Stimulated activated naive B cell treated with anti-CD40 and anti-IgM and Interleukin-4, amounts not matched to agents 10 μg/mL and 1 μg/mL and 100 μg/mL, for 72 hours (primary cell): ENCODE measurements at regions not wholly inside any gene's neighbourhood (a gene's known extent, or its start where the extent isn't known, plus 50 kb on each side); places are given as distances from the start of the nearest gene placed in this dataset.
"Not testable (repeated sequence)": the region's sequence is repeated elsewhere in the genome, so short reads cannot be mapped to it uniquely, and the experiment has no call there.

Experiments
- ATAC-seq, 2 donors: fragments of 150-1000 bp; cut with Tn5 transposase; replicated peaks; 2 replicates each; pipeline ENCODE4 v1.10.0; 2021; ENCODE audit warnings: moderate library complexity in 1 of 2
- DNase-seq: peaks from one replicate; pipeline ENCODE4 v3.0.0; 2021
- H3K27ac Mint-ChIP-seq: one replicate; pipeline ENCODE4 v1.8.0; 2022; ENCODE audit warnings: mild to moderate bottlenecking, mixed read lengths
- H3K27me3 Mint-ChIP-seq, 2 donors: one replicate each; pipeline ENCODE4 v1.8.0; 2022; ENCODE audit warnings: mixed read lengths in 2 of 2
- H3K36me3 Mint-ChIP-seq, 2 donors: one replicate each; pipeline ENCODE4 v1.8.0; 2022; ENCODE audit warnings: mixed read lengths in 2 of 2, mild to moderate bottlenecking in 1 of 2
- H3K4me1 Mint-ChIP-seq, 2 donors: one replicate each; pipeline ENCODE4 v1.8.0; 2022; ENCODE audit warnings: mixed read lengths in 2 of 2, mild to moderate bottlenecking in 1 of 2
- H3K4me3 Mint-ChIP-seq, 2 donors: one replicate each; pipeline ENCODE4 v1.8.0; 2022; ENCODE audit warnings: mild to moderate bottlenecking in 2 of 2, mixed read lengths in 2 of 2, moderate library complexity in 1 of 2
- H3K9me3 Mint-ChIP-seq, 2 donors: one replicate each; pipeline ENCODE4 v1.8.0; 2022; ENCODE audit warnings: mixed read lengths in 2 of 2, mild to moderate bottlenecking in 1 of 2

- Mint-ChIP-seq H3K27me3 (peaks cover 18 to 25% of the 10 kb centered on the region in 2 donors), H3K27ac (no peak overlapping the region)
These were observed 639.8 kb downstream of the TMEM121 start for GRCh38 chr14:106166232-106166631.

GRCh38 chr14:106166650-106167204 lies 640.3 kb downstream of the TMEM121 start:
- no peak for DNase-seq
- no peak overlapping the region for H3K27ac Mint-ChIP-seq
- ATAC-seq: no peak
- H3K4me1 Mint-ChIP-seq: peaks cover 0 to 5% of the 10 kb centered on the region in 2 donors
- peaks cover 21 to 25% of the 10 kb centered on the region in 2 donors for H3K27me3 Mint-ChIP-seq
- H3K4me3 Mint-ChIP-seq: no peak overlapping the region
- H3K36me3 Mint-ChIP-seq: no peaks in the 10 kb centered on the region
- no peaks in the 10 kb centered on the region for H3K9me3 Mint-ChIP-seq

More at GRCh38 chr14:106166232-106166631, 639.8 kb downstream of the TMEM121 start:
- H3K9me3 Mint-ChIP-seq: no peaks in the 10 kb centered on the region
- no peaks in the 10 kb centered on the region for H3K36me3 Mint-ChIP-seq
- peaks cover 2 to 6% of the 10 kb centered on the region in 2 donors for H3K4me1 Mint-ChIP-seq
- DNase-seq: no peak
- ATAC-seq: no peak
- no peak overlapping the region for H3K4me3 Mint-ChIP-seq

- H3K9me3 Mint-ChIP-seq, H3K4me3 Mint-ChIP-seq, H3K4me1 Mint-ChIP-seq, ATAC-seq, H3K36me3 Mint-ChIP-seq, H3K27ac Mint-ChIP-seq: not testable (repeated sequence)
- peaks cover 18 to 21% of the 10 kb centered on the region in 2 donors for H3K27me3 Mint-ChIP-seq
- peak; percentile 39 for DNase-seq
These were observed 643.8 kb downstream of the TMEM121 start for GRCh38 chr14:106170163-106170658.

- H3K36me3 Mint-ChIP-seq: no peaks in the 10 kb centered on the region
- peaks cover 0 to 4% of the 10 kb centered on the region in 2 donors for H3K4me1 Mint-ChIP-seq
- DNase-seq: no peak
- ATAC-seq: no peak
- H3K27ac Mint-ChIP-seq: no peak overlapping the region
- no peak overlapping the region for H3K4me3 Mint-ChIP-seq
- no peaks in the 10 kb centered on the region for H3K9me3 Mint-ChIP-seq
- peaks cover 0 to 8% of the 10 kb centered on the region in 2 donors for H3K27me3 Mint-ChIP-seq
These were observed 647.8 kb downstream of the TMEM121 start for GRCh38 chr14:106174206-106174605.

- H3K36me3 Mint-ChIP-seq, DNase-seq, H3K27ac Mint-ChIP-seq, H3K27me3 Mint-ChIP-seq, H3K4me1 Mint-ChIP-seq, H3K4me3 Mint-ChIP-seq, H3K9me3 Mint-ChIP-seq: not testable (repeated sequence)
- ATAC-seq: peak; percentile 57 to 77
These were observed 651.2 kb downstream of the TMEM121 start for GRCh38 chr14:106177266-106178246.

- Mint-ChIP-seq H3K27me3 (peaks cover 0 to 4% of the 10 kb centered on the region in 2 donors), H3K4me3 (no peak overlapping the region), H3K9me3 (no peaks in the 10 kb centered on the region), H3K27ac (no peak overlapping the region), H3K36me3 (no peaks in the 10 kb centered on the region), H3K4me1 (no peaks in the 10 kb centered on the region)
- DNase-seq (no peak), ATAC-seq (no peak)
These were observed 653.4 kb downstream of the TMEM121 start for GRCh38 chr14:106179761-106180160.

GRCh38 chr14:106184771-106185170 lies 658.4 kb downstream of the TMEM121 start:
- DNase-seq, H3K4me1 Mint-ChIP-seq, ATAC-seq, H3K9me3 Mint-ChIP-seq, H3K27ac Mint-ChIP-seq, H3K36me3 Mint-ChIP-seq, H3K27me3 Mint-ChIP-seq: not testable (repeated sequence)
- H3K4me3 Mint-ChIP-seq: peak overlapping the region in 1 of 2 donors; percentile 12

- not testable (repeated sequence) for ATAC-seq, H3K9me3 Mint-ChIP-seq, H3K36me3 Mint-ChIP-seq, H3K4me1 Mint-ChIP-seq, DNase-seq, H3K27me3 Mint-ChIP-seq, H3K27ac Mint-ChIP-seq
- H3K4me3 Mint-ChIP-seq: peak overlapping the region in 1 of 2 donors; percentile 14
These were observed 658.9 kb downstream of the TMEM121 start for GRCh38 chr14:106185174-106185836.

- no peaks in the 10 kb centered on the region for H3K9me3 Mint-ChIP-seq
- peaks cover 0 to 4% of the 10 kb centered on the region in 2 donors for H3K27me3 Mint-ChIP-seq
- H3K4me1 Mint-ChIP-seq: no peaks in the 10 kb centered on the region
- peak overlapping the region in 1 of 2 donors; percentile 14 for H3K4me3 Mint-ChIP-seq
- H3K36me3 Mint-ChIP-seq: no peaks in the 10 kb centered on the region
- ATAC-seq (peak; percentile 55 to 69), DNase-seq (no peak)
- no peak overlapping the region for H3K27ac Mint-ChIP-seq
These were observed 659.5 kb downstream of the TMEM121 start for GRCh38 chr14:106185837-106186233.

- H3K27ac Mint-ChIP-seq: no peak overlapping the region
- no peaks in the 10 kb centered on the region for H3K4me1 Mint-ChIP-seq
- no peaks in the 10 kb centered on the region for H3K36me3 Mint-ChIP-seq
- H3K9me3 Mint-ChIP-seq: no peaks in the 10 kb centered on the region
- no peak overlapping the region for H3K4me3 Mint-ChIP-seq
- DNase-seq (no peak), ATAC-seq (no peak)
- H3K27me3 Mint-ChIP-seq: peaks cover 0 to 4% of the 10 kb centered on the region in 2 donors
These were observed 660.8 kb downstream of the TMEM121 start for GRCh38 chr14:106187216-106187615.

- DNase-seq, H3K36me3 Mint-ChIP-seq, H3K9me3 Mint-ChIP-seq, H3K4me3 Mint-ChIP-seq, H3K4me1 Mint-ChIP-seq, H3K27ac Mint-ChIP-seq, H3K27me3 Mint-ChIP-seq: not testable (repeated sequence)
- peak; percentile 69 to 76 for ATAC-seq
These were observed 666.3 kb downstream of the TMEM121 start for GRCh38 chr14:106192701-106193100.

GRCh38 chr14:106196459-106196858 lies 670.1 kb downstream of the TMEM121 start:
- H3K4me1 Mint-ChIP-seq, H3K27ac Mint-ChIP-seq, H3K4me3 Mint-ChIP-seq, H3K27me3 Mint-ChIP-seq, H3K9me3 Mint-ChIP-seq, H3K36me3 Mint-ChIP-seq, ATAC-seq: not testable (repeated sequence)
- DNase-seq: peak; percentile 9

- H3K9me3 Mint-ChIP-seq, H3K36me3 Mint-ChIP-seq, H3K27ac Mint-ChIP-seq, H3K4me1 Mint-ChIP-seq, H3K4me3 Mint-ChIP-seq, H3K27me3 Mint-ChIP-seq, ATAC-seq, DNase-seq: not testable (repeated sequence)
These were observed 670.9 kb downstream of the TMEM121 start for GRCh38 chr14:106197264-106197663.

GRCh38 chr14:106199097-106199496 lies 672.7 kb downstream of the TMEM121 start:
- DNase-seq: no peak
- H3K4me3 Mint-ChIP-seq: no peak overlapping the region
- peaks cover 0 to 4% of the 10 kb centered on the region in 2 donors for H3K4me1 Mint-ChIP-seq
- no peaks in the 10 kb centered on the region for H3K9me3 Mint-ChIP-seq
- H3K27ac Mint-ChIP-seq: no peak overlapping the region
- peaks cover 5 to 7% of the 10 kb centered on the region in 2 donors for H3K27me3 Mint-ChIP-seq
- no peak for ATAC-seq
- H3K36me3 Mint-ChIP-seq: no peaks in the 10 kb centered on the region
